ENCODE measurements at regions not wholly inside any gene's neighbourhood (a gene's known extent, or its start where the extent isn't known, plus 50 kb on each side); places are given as distances from the start of the nearest gene placed in this dataset.

DNA sequence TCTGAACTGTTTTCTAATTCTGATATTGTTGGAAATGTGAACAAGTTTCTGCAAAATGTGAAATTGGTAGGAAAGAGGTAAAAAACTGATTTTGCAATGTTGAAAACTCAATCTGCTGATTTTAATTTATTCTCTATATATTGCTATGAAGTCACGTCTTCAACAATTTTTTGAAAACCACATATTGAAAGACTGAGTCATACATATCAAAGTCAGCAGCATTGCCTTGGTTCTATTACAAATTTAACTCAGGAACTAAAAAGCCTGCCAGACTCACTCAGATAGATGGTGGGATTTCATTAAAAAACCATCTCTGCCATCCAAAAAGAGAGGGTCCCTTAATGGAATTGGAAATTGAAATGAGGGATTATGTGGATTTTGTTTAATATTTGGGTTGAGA lies 351.4 kb downstream of the CNTN3 start:
- TF ChIP-seq POLR2A (IDR thresholded peaks at IDR 0.05; ENCODE audit: low read length) (no peak), GATA1 (IDR thresholded peaks at IDR 0.05; ENCODE audit: low read depth, low read length) (no peak)
